ENCODE measurements at regions not wholly inside any gene's neighbourhood (a gene's known extent, or its start where the extent isn't known, plus 50 kb on each side); places are given as distances from the start of the nearest gene placed in this dataset.
"Not testable (repeated sequence)": the region's sequence is repeated elsewhere in the genome, so short reads cannot be mapped to it uniquely, and the experiment has no call there.

GRCh38 chr10:105742184-105742583, 1101.1 kb downstream of the SORCS3 start:
- no peak for TF ChIP-seq CTCF (IDR thresholded peaks at IDR 0.05; ENCODE audit: extremely low read depth, missing control alignments)

GRCh38 chr10:105734479-105734878, 1093.4 kb downstream of the SORCS3 start:
- no peak for TF ChIP-seq CTCF (IDR thresholded peaks at IDR 0.05; ENCODE audit: extremely low read depth, missing control alignments)
- no peak for DNase-seq (ENCODE audit: low spot score)

More at GRCh38 chr10:105742184-105742583, 1101.1 kb downstream of the SORCS3 start:
- DNase-seq (ENCODE audit: low spot score) = no peak

- no peak for DNase-seq (ENCODE audit: low spot score)
- no peak for TF ChIP-seq CTCF (IDR thresholded peaks at IDR 0.05; ENCODE audit: extremely low read depth, missing control alignments)
Measured at GRCh38 chr10:105733924-105734323, 1092.8 kb downstream of the SORCS3 start.

- no peak for TF ChIP-seq CTCF (IDR thresholded peaks at IDR 0.05; ENCODE audit: extremely low read depth, missing control alignments)
- no peak for DNase-seq (ENCODE audit: low spot score)
Measured at GRCh38 chr10:105729428-105729827, 1088.3 kb downstream of the SORCS3 start.

- DNase-seq (ENCODE audit: low spot score) = not testable (repeated sequence)
Measured at GRCh38 chr10:105727586-105727985, 1086.5 kb downstream of the SORCS3 start.

- no peak for TF ChIP-seq CTCF (IDR thresholded peaks at IDR 0.05; ENCODE audit: extremely low read depth, missing control alignments)
- DNase-seq (ENCODE audit: low spot score) = no peak
Measured at GRCh38 chr10:105727131-105727530, 1086.0 kb downstream of the SORCS3 start.

- DNase-seq (ENCODE audit: low spot score) = no peak
- TF ChIP-seq CTCF (IDR thresholded peaks at IDR 0.05; ENCODE audit: extremely low read depth, missing control alignments) = no peak
Measured at GRCh38 chr10:105726149-105726548, 1085.1 kb downstream of the SORCS3 start.

- no peak for TF ChIP-seq CTCF (IDR thresholded peaks at IDR 0.05; ENCODE audit: extremely low read depth, missing control alignments)
- DNase-seq (ENCODE audit: low spot score) = no peak
Measured at GRCh38 chr10:105725007-105725406, 1083.9 kb downstream of the SORCS3 start.

Data from GM20000 (cell line).